K562 (cell line): ENCODE measurements at regions not wholly inside any gene's neighbourhood (a gene's known extent, or its start where the extent isn't known, plus 50 kb on each side); places are given as distances from the start of the nearest gene placed in this dataset.

Source experiments
- ATAC-seq: fragments of 200-7000 bp; cut with Tn5 transposase; 3 replicates; pipeline ENCODE4 v1.9.1; 2020; ENCODE audit warnings: moderate library complexity
- BruUV-seq: library from RNA; stranded (reverse); fragments of 400-500 nt; replicated peaks from 2 replicates; lab custom pipeline; 2021; lab: Mats Ljungman, UMichigan
- CTCF ChIA-PET: fragments of 300-600 bp; formaldehyde crosslinking; extraction: SDS; loops from one replicate; lab custom pipeline; 2021; ENCODE audit warnings: low intra/inter-chr PET ratio; lab: Yijun Ruan, JAX
- POLR2A ChIA-PET: fragments of 300-600, 350-650 bp; sonication (Branson Sonifier 250); formaldehyde crosslinking; extraction: SDS; loops from one replicate; lab custom pipeline; 2021; ENCODE audit warnings: antibody characterized with exemption, inconsistent platforms; lab: Yijun Ruan, JAX
- DNase-seq, 4 experiments: peaks; one replicate each; pipeline versions ENCODE4 v3.0.0 to v3.0.0-alpha.2; 2011 to 2018; ENCODE audit warnings: low spot score in 3 of 4, mixed read lengths in 3 of 4; ENCODE audit errors: extremely low read depth in 1 of 4
- FAIRE-seq: peaks from 2 replicates; lab custom pipeline; 2011; peaks lifted over from hg19 to GRCh38; lab: Jason Lieb, UNC
- H2AFZ ChIP-seq: 2 replicates; pipeline ENCODE4 v1.6.0; 2011; ENCODE audit warnings: low read depth, low read length, control low read depth, inconsistent platforms
- H3K27ac ChIP-seq: fragments of 200-600 bp; 3 replicates; pipeline ENCODE4 v1.8.0; 2011; ENCODE audit warnings: low read depth, mild to moderate bottlenecking, control low read depth, inconsistent platforms, low read length, moderate library complexity, mixed read lengths; ENCODE audit errors: extremely low read depth
- H3K27me3 ChIP-seq, 2 experiments: fragments of 300-600 bp in 1 of 2; 2 replicates in 1 of 2; 3 replicates in 1 of 2; pipeline versions ENCODE4 v1.6.0 to v1.8.0; 2011; ENCODE audit warnings: inconsistent platforms in 2 of 2, low read length in 2 of 2, mild to moderate bottlenecking in 1 of 2, mixed read lengths in 1 of 2, moderate library complexity in 1 of 2; ENCODE audit not compliant: control insufficient read depth in 2 of 2, insufficient read depth in 2 of 2
- H3K36me3 ChIP-seq: fragments of 300-600 bp; 3 replicates; pipeline ENCODE4 v1.8.0; 2011; ENCODE audit warnings: mild to moderate bottlenecking, low read length, inconsistent platforms; ENCODE audit not compliant: control insufficient read depth, insufficient read depth
- H3K4me1 ChIP-seq, 2 experiments: fragments of 200-600 bp in 1 of 2; replicated peaks in 1 of 2; 2 replicates in 1 of 2; 3 replicates in 1 of 2; pipeline versions ENCODE4 v1.5.1 to v1.8.0; 2011; ENCODE audit warnings: inconsistent platforms in 2 of 2, low read length in 2 of 2, mild to moderate bottlenecking in 1 of 2, mixed read lengths in 1 of 2, moderate library complexity in 1 of 2; ENCODE audit not compliant: control insufficient read depth in 2 of 2, insufficient read depth in 2 of 2
- H3K4me2 ChIP-seq: 2 replicates; pipeline ENCODE4 v1.6.1; 2011; ENCODE audit warnings: low read length, control low read depth, inconsistent platforms, mixed read lengths; ENCODE audit not compliant: insufficient read depth
- H3K4me3 ChIP-seq: fragments of 200-600 bp; sonication (generic), shearing (Covaris generic); 2 replicates; pipeline ENCODE4 v1.5.1; 2016; ENCODE audit warnings: control low read depth, inconsistent platforms
- H3K79me2 ChIP-seq: fragments of 200-600 bp; 3 replicates; pipeline ENCODE4 v1.8.0; 2011; ENCODE audit warnings: low read length, inconsistent platforms; ENCODE audit not compliant: control insufficient read depth, insufficient read depth
- H3K9ac ChIP-seq, 2 experiments: 2 replicates each; pipeline versions ENCODE4 v1.6.0 to v1.6.1; 2011; ENCODE audit warnings: low read depth in 2 of 2, low read length in 2 of 2, control low read depth in 1 of 2, inconsistent platforms in 1 of 2, mild to moderate bottlenecking in 1 of 2, mixed read lengths in 1 of 2; ENCODE audit not compliant: insufficient read depth in 1 of 2
- H3K9me1 ChIP-seq: one replicate; pipeline ENCODE4 v1.6.0; 2011; ENCODE audit warnings: inconsistent platforms, mild to moderate bottlenecking, low read length, moderate library complexity; ENCODE audit not compliant: control insufficient read depth, insufficient read depth
- H3K9me3 ChIP-seq: replicated peaks from 2 replicates; pipeline ENCODE4 v1.5.1; 2011; ENCODE audit warnings: low read depth, low read length, inconsistent platforms; ENCODE audit not compliant: control insufficient read depth, insufficient read depth
- H4K20me1 ChIP-seq: replicated peaks from 2 replicates; pipeline ENCODE4 v1.6.1; 2011; ENCODE audit warnings: low read length, inconsistent platforms, mixed read lengths; ENCODE audit not compliant: control insufficient read depth, insufficient read depth
- CBX5 ChIP-seq: IDR thresholded peaks from 2 replicates; pipeline ENCODE4 v1.6.1; 2014; ENCODE audit warnings: low read depth, borderline replicate concordance
- ESRRA ChIP-seq: fragments of 450-650 bp; IDR thresholded peaks from 2 replicates; pipeline ENCODE4 v1.6.1; 2014; ENCODE audit warnings: low read depth, mild to moderate bottlenecking, moderate library complexity, borderline replicate concordance
- HOMEZ ChIP-seq: fragments of 250-450 bp; sonication (Bioruptor Pico); IDR thresholded peaks from 2 replicates; pipeline ENCODE4 v1.4.0; 2020; ENCODE audit warnings: mild to moderate bottlenecking, moderate library complexity
- KLF10 ChIP-seq: fragments of 250-450 bp; sonication (Bioruptor Pico); IDR thresholded peaks from 2 replicates; pipeline ENCODE4 v1.6.1; 2021; ENCODE audit warnings: matching md5 sums
- RBM34 ChIP-seq: fragments of 200-400 bp; formaldehyde crosslinking; IDR thresholded peaks from 2 replicates; pipeline ENCODE4 v1.6.1; 2018; ENCODE audit warnings: low read length, borderline replicate concordance; ENCODE audit not compliant: insufficient read depth
- THRB ChIP-seq: fragments of 450-650 bp; formaldehyde crosslinking; conservative IDR thresholded peaks from 2 replicates; pipeline ENCODE4 v1.4.0; 2022; ENCODE audit warnings: mild to moderate bottlenecking, missing genetic modification characterization
- ZKSCAN3 ChIP-seq: fragments of 250-450 bp; sonication (Bioruptor Pico); IDR thresholded peaks from 2 replicates; pipeline ENCODE4 v1.4.0; 2020
- ZNF551 ChIP-seq: fragments of 250-450 bp; sonication (Bioruptor Pico); IDR thresholded peaks from 2 replicates; pipeline ENCODE4 v1.5.0; 2021; ENCODE audit warnings: mild to moderate bottlenecking, moderate library complexity
- in situ Hi-C: fragments of 300-500 bp; cut with MboI; formaldehyde crosslinking; loops from 4 replicates; pipeline ENCODE4 v1.15.0; 2018; ENCODE audit warnings: inconsistent platforms, mixed read lengths
- intact Hi-C: fragments of 100-400 bp; cut with micrococcal nuclease; formaldehyde crosslinking; loops from 2 replicates; pipeline ENCODE4 v1.14.2; 2022
- TF ChIP-seq, protein P1 (sequence below): fragments of 450-650 bp; IDR thresholded peaks from 2 replicates; pipeline ENCODE4 v1.6.1; 2017; ENCODE audit warnings: antibody characterized with exemption, mild to moderate bottlenecking

DNA sequence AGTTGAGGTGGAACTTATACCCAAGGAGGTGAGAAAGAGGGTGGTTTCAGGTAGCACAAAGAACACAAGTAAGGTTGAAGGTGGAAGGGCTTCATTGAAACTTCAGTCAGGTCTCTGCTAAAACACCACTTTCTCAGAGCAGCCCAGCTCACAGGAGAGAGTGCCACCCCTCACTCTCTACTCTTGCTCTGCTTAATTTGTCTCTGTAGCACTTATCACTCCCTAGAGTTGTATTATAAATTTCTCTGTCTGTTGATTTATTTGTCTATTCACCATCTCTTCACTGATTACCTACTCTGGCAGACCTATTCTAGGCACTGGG, 353.8 kb upstream of the CNR1 start:
- Histone ChIP-seq H3K9ac (no peak overlapping the region), H3K9me1 (no peaks in the 10 kb centered on the region), H3K79me2 (no peaks in the 10 kb centered on the region), H3K27ac (no peak overlapping the region), H2AFZ (no peak overlapping the region), H3K27me3 (no peaks in the 10 kb centered on the region), H4K20me1 (no peaks in the 10 kb centered on the region), H3K4me2 (no peak overlapping the region), H3K4me1 (peaks cover 0 to 7% of the 10 kb centered on the region in 2 experiments; a peak in 3 of 5 replicates), H3K9me3 (no peaks in the 10 kb centered on the region)
- no peak for ATAC-seq
- in situ Hi-C loops, result no loop called here
- no TSS peak for BruUV-seq
- DNase-seq, result no peak
- POLR2A ChIA-PET, result interaction anchor here (1.0 kb wide), 1 partner anchor 13 kb away, joined by 3 read pairs; no protein-coding TSS in a partner anchor
- no peak for FAIRE-seq
- TF ChIP-seq THRB (CRISPR knock-in tag) (no peak), KLF10 (CRISPR knock-in tag) (no peak), RBM34 (no peak), ZKSCAN3 (CRISPR knock-in tag) (no peak), CBX5 (no peak), ESRRA (no peak), HOMEZ (CRISPR knock-in tag) (no peak), ZNF551 (CRISPR knock-in tag) (no peak)
- TF ChIP-seq, protein P1, sequence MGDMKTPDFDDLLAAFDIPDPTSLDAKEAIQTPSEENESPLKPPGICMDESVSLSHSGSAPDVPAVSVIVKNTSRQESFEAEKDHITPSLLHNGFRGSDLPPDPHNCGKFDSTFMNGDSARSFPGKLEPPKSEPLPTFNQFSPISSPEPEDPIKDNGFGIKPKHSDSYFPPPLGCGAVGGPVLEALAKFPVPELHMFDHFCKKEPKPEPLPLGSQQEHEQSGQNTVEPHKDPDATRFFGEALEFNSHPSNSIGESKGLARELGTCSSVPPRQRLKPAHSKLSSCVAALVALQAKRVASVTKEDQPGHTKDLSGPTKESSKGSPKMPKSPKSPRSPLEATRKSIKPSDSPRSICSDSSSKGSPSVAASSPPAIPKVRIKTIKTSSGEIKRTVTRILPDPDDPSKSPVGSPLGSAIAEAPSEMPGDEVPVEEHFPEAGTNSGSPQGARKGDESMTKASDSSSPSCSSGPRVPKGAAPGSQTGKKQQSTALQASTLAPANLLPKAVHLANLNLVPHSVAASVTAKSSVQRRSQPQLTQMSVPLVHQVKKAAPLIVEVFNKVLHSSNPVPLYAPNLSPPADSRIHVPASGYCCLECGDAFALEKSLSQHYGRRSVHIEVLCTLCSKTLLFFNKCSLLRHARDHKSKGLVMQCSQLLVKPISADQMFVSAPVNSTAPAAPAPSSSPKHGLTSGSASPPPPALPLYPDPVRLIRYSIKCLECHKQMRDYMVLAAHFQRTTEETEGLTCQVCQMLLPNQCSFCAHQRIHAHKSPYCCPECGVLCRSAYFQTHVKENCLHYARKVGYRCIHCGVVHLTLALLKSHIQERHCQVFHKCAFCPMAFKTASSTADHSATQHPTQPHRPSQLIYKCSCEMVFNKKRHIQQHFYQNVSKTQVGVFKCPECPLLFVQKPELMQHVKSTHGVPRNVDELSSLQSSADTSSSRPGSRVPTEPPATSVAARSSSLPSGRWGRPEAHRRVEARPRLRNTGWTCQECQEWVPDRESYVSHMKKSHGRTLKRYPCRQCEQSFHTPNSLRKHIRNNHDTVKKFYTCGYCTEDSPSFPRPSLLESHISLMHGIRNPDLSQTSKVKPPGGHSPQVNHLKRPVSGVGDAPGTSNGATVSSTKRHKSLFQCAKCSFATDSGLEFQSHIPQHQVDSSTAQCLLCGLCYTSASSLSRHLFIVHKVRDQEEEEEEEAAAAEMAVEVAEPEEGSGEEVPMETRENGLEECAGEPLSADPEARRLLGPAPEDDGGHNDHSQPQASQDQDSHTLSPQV, result no peak
- TF ChIP-seq, all 486 proteins: peak for 0
- CTCF ChIA-PET, result no interaction called here
- Histone ChIP-seq H3K4me3 (no peak overlapping the region), H3K36me3 (no peaks in the 10 kb centered on the region)
- intact Hi-C loops, result no loop called here
